DMS53 treated with DMSO at 0.1 percent for 48 hours (cell line): ENCODE measurements at regions not wholly inside any gene's neighbourhood (a gene's known extent, or its start where the extent isn't known, plus 50 kb on each side); places are given as distances from the start of the nearest gene placed in this dataset.

Experiments used
- DNase-seq: peaks from one replicate; lab custom pipeline; 2025; ENCODE audit not compliant: unreplicated experiment; lab: John Stamatoyannopoulos, UW

- no peak for DNase-seq
Observed at GRCh38 chr10:61157182-61157581, 213.2 kb upstream of the RHOBTB1 start.

DNA sequence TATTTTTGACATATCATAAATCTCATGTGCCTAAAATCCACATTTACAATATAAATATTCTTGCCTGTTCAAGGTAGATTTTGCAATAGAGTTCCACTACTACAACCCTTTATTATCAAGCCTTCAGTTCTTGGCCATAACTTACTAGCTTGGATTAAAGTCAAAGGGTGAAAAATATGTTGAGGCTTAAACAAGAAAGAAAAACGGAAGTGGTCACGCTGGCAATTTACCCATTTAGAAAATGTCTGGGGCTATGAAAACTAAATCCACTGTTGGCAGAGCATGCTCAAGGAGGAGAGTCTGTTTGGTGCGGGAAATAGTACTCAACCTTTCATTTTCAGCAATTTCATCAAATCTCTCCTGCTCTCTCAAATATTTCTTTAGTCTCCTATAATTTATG, 209.8 kb upstream of the RHOBTB1 start:
- no peak for DNase-seq

DNA sequence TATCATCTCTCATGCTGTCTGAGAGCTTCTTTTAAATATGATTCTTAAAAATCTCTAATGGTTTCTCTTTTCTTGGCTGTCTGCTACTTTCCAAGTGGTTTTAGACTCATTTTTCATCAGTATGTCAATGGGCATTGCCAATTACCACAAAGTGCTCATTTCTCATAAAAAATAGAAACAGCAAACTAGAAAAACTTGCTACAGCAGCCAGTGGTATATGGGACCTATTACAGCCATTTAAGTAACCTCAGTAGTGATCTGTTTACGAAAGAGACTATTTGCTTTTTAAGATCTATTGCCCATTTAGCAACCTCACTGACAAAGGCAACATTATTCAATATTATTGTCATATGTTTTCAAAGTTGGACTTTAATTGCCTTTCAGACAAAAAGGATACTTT, 207.1 kb upstream of the RHOBTB1 start:
- DNase-seq = no peak

GRCh38 chr10:61148451-61148850, 204.5 kb upstream of the RHOBTB1 start:
- no peak for DNase-seq

- no peak for DNase-seq
Observed at GRCh38 chr10:61142987-61143386, 199.0 kb upstream of the RHOBTB1 start.

DNA sequence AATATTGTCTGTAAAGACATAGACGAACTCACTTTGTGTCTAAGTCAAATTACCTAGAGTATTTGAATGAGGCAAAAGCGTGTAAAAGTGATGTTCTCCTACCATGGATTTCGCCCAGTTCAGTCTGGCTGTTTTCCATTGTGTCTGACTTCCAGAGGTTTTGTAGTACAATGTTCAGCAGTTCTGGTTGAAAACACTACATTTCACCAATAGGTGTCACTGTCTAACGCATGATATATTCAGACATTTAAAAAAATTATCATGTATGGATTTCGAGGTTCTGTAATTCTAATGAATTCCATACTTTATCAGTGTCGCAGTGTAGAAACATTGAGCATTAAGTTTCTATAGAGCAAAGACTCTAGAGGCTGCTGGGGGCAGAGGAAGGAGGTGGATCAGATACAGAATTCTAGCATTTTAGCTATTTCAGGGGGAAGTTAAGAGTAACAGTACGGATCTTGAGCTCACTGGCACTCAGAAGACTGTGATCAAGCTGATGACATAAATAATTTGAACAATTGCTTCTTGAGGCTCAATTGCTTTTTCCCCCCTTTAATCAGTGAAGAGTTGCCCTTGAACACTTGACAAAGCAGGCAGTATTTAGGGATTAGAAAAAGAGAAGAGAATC, 196.9 kb upstream of the RHOBTB1 start:
- DNase-seq = peak; percentile 74

DNA sequence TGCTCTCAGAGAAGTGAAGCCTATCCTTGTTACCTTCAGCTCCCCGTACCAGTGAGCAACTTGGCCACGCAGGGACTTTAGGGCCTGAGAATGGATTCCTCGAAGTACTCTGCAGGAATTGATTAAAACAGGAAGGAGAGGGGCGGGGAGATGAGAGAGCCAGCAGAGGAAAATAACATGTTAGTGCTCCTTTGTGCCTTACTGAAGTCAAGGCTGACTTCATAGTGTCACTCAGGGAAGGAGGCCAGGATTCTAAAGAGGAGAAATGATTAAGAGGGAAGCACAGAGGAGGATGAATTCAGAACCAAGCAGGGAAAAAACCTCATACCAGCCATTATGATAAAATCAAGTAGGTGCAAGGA, 195.6 kb upstream of the RHOBTB1 start:
- no peak for DNase-seq

GRCh38 chr10:61138708-61139591, 195.0 kb upstream of the RHOBTB1 start:
- DNase-seq = no peak

- DNase-seq = peak; percentile 10
Observed at GRCh38 chr10:61136139-61136538, 192.2 kb upstream of the RHOBTB1 start.

GRCh38 chr10:61135276-61135721, 191.3 kb upstream of the RHOBTB1 start:
- DNase-seq = no peak

DNA sequence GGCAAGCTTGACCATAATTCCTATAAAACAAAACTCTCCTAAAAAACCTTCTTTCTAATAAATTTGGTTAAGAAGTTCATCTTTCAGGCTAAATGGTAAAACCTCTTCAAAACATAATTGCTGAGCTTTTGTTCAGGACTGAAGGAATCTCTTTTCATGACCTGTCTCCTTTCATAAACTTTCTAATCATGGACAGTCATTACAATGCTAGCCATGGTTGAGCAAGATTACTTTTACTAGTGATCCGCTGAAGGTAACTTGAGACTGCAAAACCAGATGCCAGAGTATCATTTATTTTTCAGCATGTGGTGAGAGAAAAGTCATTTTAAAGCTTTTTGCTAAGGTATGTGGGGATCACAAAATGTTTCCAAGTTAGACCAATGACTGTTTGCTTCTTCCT, 186.4 kb upstream of the RHOBTB1 start:
- DNase-seq = no peak

DNA sequence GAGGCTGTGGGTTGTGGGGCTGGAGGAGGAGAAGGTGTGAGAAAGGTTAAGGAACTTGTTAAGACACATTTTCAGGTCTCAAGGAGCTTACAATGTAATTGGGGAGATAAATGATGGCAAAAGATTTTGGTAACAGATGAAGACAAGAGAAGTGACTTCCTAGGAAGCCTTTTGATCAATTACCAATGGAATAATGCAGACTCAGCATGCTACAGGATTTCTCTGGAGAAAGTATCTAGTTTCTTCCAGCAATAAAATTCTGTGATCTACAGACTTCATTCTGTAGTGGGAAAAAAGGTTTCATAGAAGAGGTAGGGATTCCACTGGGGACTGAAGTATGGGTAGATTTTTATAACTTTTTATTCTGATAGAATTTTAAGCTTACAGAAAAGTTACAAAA, 184.2 kb upstream of the RHOBTB1 start:
- no peak for DNase-seq

- DNase-seq = peak; percentile 5
Observed at GRCh38 chr10:61125560-61126170, 181.7 kb upstream of the RHOBTB1 start.

- no peak for DNase-seq
Observed at GRCh38 chr10:61124756-61125530, 181.0 kb upstream of the RHOBTB1 start.

DNA sequence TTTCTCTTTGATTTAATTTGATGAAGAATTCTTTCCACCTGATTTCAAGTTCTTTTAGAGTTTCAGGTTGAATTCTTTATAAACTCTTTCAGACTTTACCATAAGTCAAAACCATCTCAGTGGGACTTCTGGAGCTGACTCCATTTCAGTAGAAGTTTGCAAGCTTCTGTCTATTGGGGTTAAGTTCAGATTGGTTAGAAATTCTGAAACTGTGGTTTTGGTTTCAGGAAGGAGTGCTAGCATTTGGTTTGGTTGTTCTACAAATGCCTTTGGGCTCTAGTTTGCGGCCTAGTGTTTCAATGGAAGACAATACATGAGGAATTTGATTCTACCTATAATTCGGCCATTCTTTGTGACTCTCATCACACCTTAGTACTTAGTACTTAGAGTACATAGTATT, 176.8 kb upstream of the RHOBTB1 start:
- DNase-seq = no peak

GRCh38 chr10:61119573-61119972, 175.6 kb upstream of the RHOBTB1 start:
- no peak for DNase-seq

- no peak for DNase-seq
Observed at GRCh38 chr10:61115897-61116296, 171.9 kb upstream of the RHOBTB1 start.

- DNase-seq = no peak
Observed at GRCh38 chr10:61112771-61113170, 168.8 kb upstream of the RHOBTB1 start.

DNA sequence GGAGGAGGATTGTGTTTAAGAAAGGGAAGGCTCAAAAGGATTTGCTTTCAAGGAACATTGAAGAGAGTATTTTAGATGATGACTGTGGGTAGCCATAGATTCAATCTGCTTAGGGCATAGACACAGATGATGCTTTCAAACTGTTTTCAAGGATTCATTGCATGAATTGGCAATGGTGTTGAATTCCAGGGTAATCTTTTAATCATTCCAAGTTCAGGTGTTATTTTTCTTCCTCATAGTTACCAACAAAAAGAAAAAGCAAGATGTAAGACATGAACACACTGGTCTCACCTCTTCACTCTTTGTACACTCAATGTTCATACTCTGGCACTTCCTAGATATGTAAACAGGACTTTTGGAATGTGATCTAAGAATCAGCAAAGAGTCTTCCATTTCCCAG, 167.0 kb upstream of the RHOBTB1 start:
- no peak for DNase-seq

DNA sequence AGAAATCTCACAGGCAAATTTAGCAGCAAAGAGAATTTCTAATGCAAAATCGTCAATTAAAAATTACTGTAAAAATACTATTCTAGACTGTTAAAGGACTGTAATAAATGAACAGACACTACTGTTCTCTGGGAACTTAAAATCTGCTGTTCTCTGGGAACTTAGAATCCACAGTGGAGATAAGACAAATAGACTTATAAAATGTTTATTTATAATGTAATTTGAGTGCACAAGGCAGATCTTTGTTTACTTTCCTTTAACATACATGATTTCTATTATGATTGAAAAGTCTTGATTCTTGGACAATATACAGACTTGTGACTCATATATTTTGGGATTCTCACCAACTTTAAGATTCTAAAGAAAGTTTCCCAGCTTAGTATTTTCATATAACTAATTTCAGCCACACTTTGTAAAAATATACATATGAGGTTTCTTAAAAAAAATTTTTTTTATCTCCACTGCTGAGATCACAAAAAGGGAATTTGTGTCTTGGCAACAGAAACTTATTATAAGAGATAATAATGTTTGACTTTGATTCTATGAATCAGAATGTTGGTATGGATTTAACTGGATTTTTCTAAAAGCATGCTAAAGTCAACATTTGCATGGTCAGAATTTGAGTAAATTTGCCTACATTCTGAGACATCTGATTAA, 166.3 kb upstream of the RHOBTB1 start:
- no peak for DNase-seq

DNA sequence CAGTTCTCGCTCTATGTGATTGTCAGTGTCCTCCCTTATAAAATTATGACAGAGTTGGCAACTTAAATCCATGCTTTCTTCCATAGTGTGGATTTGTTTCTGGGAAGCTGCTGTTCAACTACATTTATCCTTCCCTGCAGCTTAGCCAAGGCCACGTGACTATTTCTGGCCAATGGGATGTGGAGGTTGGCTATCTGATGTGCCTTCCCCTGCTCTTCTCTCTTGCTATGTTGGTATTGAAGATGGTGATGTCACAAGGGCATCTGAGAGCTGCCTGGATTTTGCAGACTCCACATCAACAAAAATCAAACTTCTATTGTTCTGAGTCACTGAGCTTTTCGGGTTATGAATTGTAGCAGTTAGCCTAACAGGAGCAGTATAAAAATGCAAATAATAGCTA, 164.9 kb upstream of the RHOBTB1 start:
- DNase-seq = no peak
